ENCODE measurements at regions not wholly inside any gene's neighbourhood (a gene's known extent, or its start where the extent isn't known, plus 50 kb on each side); places are given as distances from the start of the nearest gene placed in this dataset.

DNA sequence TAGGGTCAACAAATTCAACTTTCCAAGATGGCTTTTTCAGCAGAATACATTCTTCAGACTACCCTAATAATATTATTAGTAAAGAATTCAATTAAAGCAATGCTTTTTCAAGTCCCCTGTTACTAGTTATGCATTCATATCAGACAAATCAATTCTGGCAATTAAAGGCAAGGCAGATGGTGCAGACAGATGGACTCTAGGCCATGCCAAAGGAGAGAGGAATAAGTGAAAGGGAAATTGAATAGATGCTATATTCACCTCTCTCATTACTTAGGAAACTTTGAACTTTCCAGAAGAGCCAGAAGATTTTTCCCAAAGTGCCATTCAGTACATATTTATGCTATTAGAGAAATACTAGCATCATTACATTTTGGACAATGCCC is 487.7 kb upstream of the RASGRP1 start (continued):
- TF ChIP-seq CTCF (IDR thresholded peaks at IDR 0.05): no peak
- TF ChIP-seq PREB (CRISPR knock-in tag; IDR thresholded peaks at IDR 0.05; ENCODE audit: borderline replicate concordance): no peak
- no peak for TF ChIP-seq ZNF671 (CRISPR knock-in tag; IDR thresholded peaks at IDR 0.05)

DNA sequence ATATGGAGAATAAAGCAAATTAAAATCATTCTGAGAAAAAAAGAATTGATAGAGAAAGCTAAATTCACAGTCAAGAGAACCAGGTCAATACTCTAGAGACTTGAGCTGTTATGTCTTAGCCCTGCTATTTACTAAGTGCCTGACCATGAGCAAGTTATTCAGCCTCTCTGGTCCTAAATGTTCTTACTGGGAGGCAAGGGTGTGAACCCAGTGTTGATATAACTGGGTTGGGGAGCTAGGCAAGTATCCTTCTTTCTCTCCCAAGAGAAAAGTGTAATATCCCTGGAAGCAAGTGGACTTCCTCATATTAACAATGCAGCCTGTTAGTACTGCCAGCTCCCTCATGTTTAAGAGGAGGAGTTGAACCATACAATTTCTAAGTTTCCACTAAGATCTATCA is 488.9 kb upstream of the RASGRP1 start:
- CTCF ChIA-PET: no interaction called here
- no peak overlapping the region for H3K4me3 Mint-ChIP-seq
- H3K4me1 Mint-ChIP-seq: no peaks in the 10 kb centered on the region
- ATAC-seq: no peak
- POLR2A ChIA-PET: no interaction called here
- no peak for DNase-seq (ENCODE audit: low spot score)
- H3K27ac Mint-ChIP-seq: no peak overlapping the region
- H3K36me3 Mint-ChIP-seq: peaks cover 13% of the 10 kb centered on the region
- H3K9me3 Mint-ChIP-seq: peaks cover 21% of the 10 kb centered on the region
- TF ChIP-seq ZNF416 (CRISPR knock-in tag; IDR thresholded peaks at IDR 0.05): no peak
- TF ChIP-seq ZNF232 (CRISPR knock-in tag; IDR thresholded peaks at IDR 0.05): no peak
- TF ChIP-seq ZNF512 (CRISPR knock-in tag; IDR thresholded peaks at IDR 0.05; ENCODE audit: borderline replicate concordance): no peak
- TF ChIP-seq KAT7 (CRISPR knock-in tag; IDR thresholded peaks at IDR 0.05; ENCODE audit: borderline replicate concordance): no peak
- no peak for TF ChIP-seq TEAD1 (CRISPR knock-in tag; IDR thresholded peaks at IDR 0.05)
- TF ChIP-seq, protein P1, sequence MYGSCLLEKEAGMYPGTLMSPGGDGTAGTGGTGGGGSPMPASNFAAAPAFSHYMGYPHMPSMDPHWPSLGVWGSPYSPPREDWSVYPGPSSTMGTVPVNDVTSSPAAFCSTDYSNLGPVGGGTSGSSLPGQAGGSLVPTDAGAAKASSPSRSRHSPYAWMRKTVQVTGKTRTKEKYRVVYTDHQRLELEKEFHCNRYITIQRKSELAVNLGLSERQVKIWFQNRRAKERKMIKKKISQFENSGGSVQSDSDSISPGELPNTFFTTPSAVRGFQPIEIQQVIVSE (CRISPR knock-in tag; IDR thresholded peaks at IDR 0.05; ENCODE audit: borderline replicate concordance): no peak
- TF ChIP-seq, protein P2, sequence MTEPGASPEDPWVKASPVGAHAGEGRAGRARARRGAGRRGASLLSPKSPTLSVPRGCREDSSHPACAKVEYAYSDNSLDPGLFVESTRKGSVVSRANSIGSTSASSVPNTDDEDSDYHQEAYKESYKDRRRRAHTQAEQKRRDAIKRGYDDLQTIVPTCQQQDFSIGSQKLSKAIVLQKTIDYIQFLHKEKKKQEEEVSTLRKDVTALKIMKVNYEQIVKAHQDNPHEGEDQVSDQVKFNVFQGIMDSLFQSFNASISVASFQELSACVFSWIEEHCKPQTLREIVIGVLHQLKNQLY (CRISPR knock-in tag; IDR thresholded peaks at IDR 0.05): no peak
- TF ChIP-seq NR1H2 (CRISPR knock-in tag; IDR thresholded peaks at IDR 0.05): no peak
- no peak for TF ChIP-seq ETV6 (CRISPR knock-in tag; IDR thresholded peaks at IDR 0.05)
- H3K27me3 Mint-ChIP-seq (ENCODE audit: low read depth): peaks cover under 1% of the 10 kb centered on the region

DNA sequence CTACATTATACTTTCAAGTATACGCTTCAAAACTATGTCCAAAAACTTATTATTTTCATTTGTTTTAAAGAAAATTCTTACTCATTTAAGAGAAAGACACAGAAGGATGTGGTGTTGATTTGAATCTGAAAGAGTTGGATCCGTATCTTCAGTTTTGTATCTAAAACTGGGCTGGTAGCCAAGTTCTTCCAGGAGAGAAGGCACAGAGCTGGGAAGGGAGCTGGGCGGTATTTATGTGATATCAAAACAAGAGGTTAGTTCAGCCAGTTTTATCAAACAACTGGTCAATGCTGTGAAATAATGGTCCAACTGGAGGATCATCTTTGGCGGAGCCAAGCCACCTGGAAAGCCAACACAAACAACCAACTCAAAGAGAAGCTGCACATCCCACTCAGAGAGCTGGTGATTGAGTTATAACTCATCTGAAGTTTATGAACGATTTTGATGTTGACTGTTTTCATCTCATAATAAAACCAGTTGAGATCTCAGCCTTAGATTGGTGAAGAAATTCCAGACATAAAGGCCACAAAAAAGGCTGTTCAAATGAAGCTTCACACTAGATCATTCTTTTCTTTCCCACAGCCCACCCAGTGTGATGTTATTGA is 489.6 kb upstream of the RASGRP1 start:
- Mint-ChIP-seq H3K9me3 (peaks cover 13% of the 10 kb centered on the region), H3K4me1 (no peaks in the 10 kb centered on the region), H3K36me3 (peaks cover 7% of the 10 kb centered on the region), H3K27me3 (ENCODE audit: low read depth) (peaks cover 7% of the 10 kb centered on the region), H3K27ac (no peak overlapping the region), H3K4me3 (no peak overlapping the region)
- DNase-seq (ENCODE audit: low spot score) (no peak), ATAC-seq (no peak)
- CTCF ChIA-PET: no interaction called here
- POLR2A ChIA-PET: no interaction called here
- TF ChIP-seq ZNF416 (CRISPR knock-in tag; IDR thresholded peaks at IDR 0.05): no peak
- no peak for TF ChIP-seq PRDM15 (CRISPR knock-in tag; IDR thresholded peaks at IDR 0.05)
- TF ChIP-seq MYBL2 (CRISPR knock-in tag; IDR thresholded peaks at IDR 0.05): no peak
